ENCODE measurements at regions not wholly inside any gene's neighbourhood (a gene's known extent, or its start where the extent isn't known, plus 50 kb on each side); places are given as distances from the start of the nearest gene placed in this dataset.
"Not testable (repeated sequence)": the region's sequence is repeated elsewhere in the genome, so short reads cannot be mapped to it uniquely, and the experiment has no call there.

- DNase-seq (ENCODE audit: low read depth), result no peak
Observed at GRCh38 chr1:19591482-19592091, 52.5 kb upstream of the NBL1 start.

- no peak for DNase-seq (ENCODE audit: low read depth)
Observed at GRCh38 chr1:19585507-19585906, 58.6 kb upstream of the NBL1 start.

GRCh38 chr1:19582318-19582717, 61.8 kb upstream of the NBL1 start:
- DNase-seq (ENCODE audit: low read depth), result peak; percentile 68

- DNase-seq (ENCODE audit: low read depth), result no peak
Observed at GRCh38 chr1:19581381-19581780, 62.7 kb upstream of the NBL1 start.

- DNase-seq (ENCODE audit: low read depth), result no peak
Observed at GRCh38 chr1:19577561-19577960, 66.5 kb upstream of the NBL1 start.

GRCh38 chr1:19577036-19577435, 67.1 kb upstream of the NBL1 start:
- DNase-seq (ENCODE audit: low read depth), result no peak

- DNase-seq (ENCODE audit: low read depth), result no peak
Observed at GRCh38 chr1:19569786-19570185, 74.3 kb upstream of the NBL1 start.

- no peak for DNase-seq (ENCODE audit: low read depth)
Observed at GRCh38 chr1:19567041-19567440, 77.1 kb upstream of the NBL1 start.

- no peak for DNase-seq (ENCODE audit: low read depth)
Observed at GRCh38 chr1:19564366-19564765, 79.0 kb upstream of the CAPZB start.

- DNase-seq (ENCODE audit: low read depth), result no peak
Observed at GRCh38 chr1:19563324-19564097, 78.2 kb upstream of the CAPZB start.

- no peak for DNase-seq (ENCODE audit: low read depth)
Observed at GRCh38 chr1:19562847-19563246, 77.5 kb upstream of the CAPZB start.

GRCh38 chr1:19560480-19560879, 75.1 kb upstream of the CAPZB start:
- no peak for DNase-seq (ENCODE audit: low read depth)

GRCh38 chr1:19559641-19560040, 74.3 kb upstream of the CAPZB start:
- DNase-seq (ENCODE audit: low read depth), result no peak

- no peak for DNase-seq (ENCODE audit: low read depth)
Observed at GRCh38 chr1:19557609-19558051, 72.3 kb upstream of the CAPZB start.

GRCh38 chr1:19554090-19554489, 68.8 kb upstream of the CAPZB start:
- DNase-seq (ENCODE audit: low read depth), result no peak

- no peak for DNase-seq (ENCODE audit: low read depth)
Observed at GRCh38 chr1:19552291-19553010, 67.1 kb upstream of the CAPZB start.

- DNase-seq (ENCODE audit: low read depth), result not testable (repeated sequence)
Observed at GRCh38 chr1:19551837-19552236, 66.5 kb upstream of the CAPZB start.

GRCh38 chr1:19550437-19550836, 65.1 kb upstream of the CAPZB start:
- not testable (repeated sequence) for DNase-seq (ENCODE audit: low read depth)

- DNase-seq (ENCODE audit: low read depth), result no peak
Observed at GRCh38 chr1:19547814-19548213, 62.5 kb upstream of the CAPZB start.

- no peak for DNase-seq (ENCODE audit: low read depth)
Observed at GRCh38 chr1:19536519-19536918, 51.2 kb upstream of the CAPZB start.

GRCh38 chr1:19535214-19535613, 49.9 kb upstream of the CAPZB start:
- no peak for DNase-seq (ENCODE audit: low read depth)
